ENCODE measurements at regions not wholly inside any gene's neighbourhood (a gene's known extent, or its start where the extent isn't known, plus 50 kb on each side); places are given as distances from the start of the nearest gene placed in this dataset.

DNA sequence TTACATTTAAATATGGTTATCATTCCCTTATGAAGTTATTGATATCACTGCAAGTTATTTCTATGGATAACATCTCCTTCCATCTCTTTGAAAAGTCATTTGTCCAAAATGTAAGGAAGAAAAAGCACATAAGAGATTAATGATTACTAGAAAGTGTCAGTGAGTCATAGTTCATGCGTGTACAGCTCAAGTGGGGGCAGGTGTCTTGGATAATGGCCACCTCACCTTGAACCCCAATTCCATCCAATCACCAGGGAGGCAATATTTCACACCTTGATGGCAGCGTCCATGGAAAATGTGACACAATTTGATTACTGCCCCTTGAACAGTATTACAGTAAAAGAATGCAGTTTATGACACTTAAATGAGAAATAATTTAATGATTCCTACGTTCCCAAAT lies 358.3 kb upstream of the SOX9 start:
- Histone ChIP-seq H4K91ac (ENCODE audit: insufficient read depth, low read depth, low read length) (no peak overlapping the region), H3K4me2 (ENCODE audit: low read depth, low read length) (no peak overlapping the region), H2AFZ (replicated peaks; ENCODE audit: low read length, poor library complexity) (no peak overlapping the region), H2BK5ac (ENCODE audit: low read depth, low read length, poor library complexity, severe bottlenecking) (no peak overlapping the region), H3K9me1 (ENCODE audit: insufficient read depth, low read length) (0 out of 2 replicates have a peak, but pooled peaks cover 3% of the 10 kb centered on the region), H3K4ac (ENCODE audit: low read depth, low read length) (no peak overlapping the region), H3K14ac (replicated peaks; ENCODE audit: low read depth, low read length) (no peak overlapping the region), H3K23ac (ENCODE audit: low read depth, low read length) (no peak overlapping the region), H2BK120ac (ENCODE audit: low read depth, low read length) (no peak overlapping the region), H4K8ac (ENCODE audit: low read depth in 2 of 2, low read length in 2 of 2) (no peak overlapping the region), H4K20me1 (ENCODE audit: insufficient read depth, low read length) (no peaks in the 10 kb centered on the region), H2BK15ac (ENCODE audit: low read depth, low read length) (no peak overlapping the region), H3K27me3 (ENCODE audit: control insufficient read depth, insufficient read depth, low read length) (no peaks in the 10 kb centered on the region), H2AK9ac (replicated peaks; ENCODE audit: low read depth, low read length, poor library complexity) (no peak overlapping the region), H2BK20ac (ENCODE audit: low read depth, low read length) (no peak overlapping the region), H2AK5ac (ENCODE audit: low read depth, low read length) (no peak overlapping the region), H4K5ac (ENCODE audit: low read depth, low read length) (no peak overlapping the region), H3K27ac (ENCODE audit: insufficient read depth, low read length) (no peak overlapping the region), H3K4me3 (ENCODE audit: insufficient read depth, low read depth, low read length) (no peak overlapping the region), H3K36me3 (ENCODE audit: control insufficient read depth, insufficient read depth, low read length) (no peaks in the 10 kb centered on the region), H3K56ac (ENCODE audit: extremely low read depth, insufficient read depth, low read length) (no peak overlapping the region), H3K9ac (ENCODE audit: low read depth, low read length) (no peak overlapping the region), H3K79me1 (ENCODE audit: low read depth in 1 of 2, low read length in 2 of 2) (no peaks in the 10 kb centered on the region), H3K9me3 (ENCODE audit: control insufficient read depth, insufficient read depth, low read length) (no peaks in the 10 kb centered on the region), H3K18ac (ENCODE audit: low read depth, low read length) (no peak overlapping the region), H3K4me1 (ENCODE audit: control insufficient read depth, insufficient read depth, low read length) (no peaks in the 10 kb centered on the region)
- CTCF ChIA-PET, result interaction anchor here (0.6 kb wide), 1 partner anchor 369 kb away, joined by 3 read pairs; no protein-coding TSS in a partner anchor
- no peak for ATAC-seq (ENCODE audit: low read depth)
- in situ Hi-C loops (cut with MboI; ENCODE audit: low sequenced_read_pairs), result no loop called here
- dilution Hi-C loops (cut with HindIII; ENCODE audit: low sequenced_read_pairs, unreplicated experiment), result no loop called here
- intact Hi-C loops (cut with micrococcal nuclease), result no loop called here
- WGBS, 2 experiments (ENCODE audit: extremely low coverage in 2 of 2, insufficient read length in 1 of 2), result no CpG with 5 or more reads among the region's 3 CpGs
- no peak for DNase-seq
- BruUV-seq (replicated peaks), result no TSS peak
- POLR2A ChIA-PET (ENCODE audit: unreplicated experiment), result no interaction called here
- TF ChIP-seq CTCF (conservative IDR thresholded peaks at IDR 0.05; ENCODE audit: low read depth, low read length), result no peak
- no peak for TF ChIP-seq FOS (IDR thresholded peaks at IDR 0.05; ENCODE audit: low read depth, low read length)
- no peak for TF ChIP-seq SMC3 (IDR thresholded peaks at IDR 0.05; ENCODE audit: low read depth, low read length)
- TF ChIP-seq MAFK (IDR thresholded peaks at IDR 0.05; ENCODE audit: low read depth, low read length), result no peak
- TF ChIP-seq MXI1 (IDR thresholded peaks at IDR 0.05; ENCODE audit: borderline replicate concordance, low read depth, low read length), result no peak
- no peak for TF ChIP-seq BHLHE40 (IDR thresholded peaks at IDR 0.05; ENCODE audit: low read depth, low read length)
- no peak for TF ChIP-seq RFX5 (IDR thresholded peaks at IDR 0.05; ENCODE audit: low read depth, low read length)
- TF ChIP-seq, protein P1, sequence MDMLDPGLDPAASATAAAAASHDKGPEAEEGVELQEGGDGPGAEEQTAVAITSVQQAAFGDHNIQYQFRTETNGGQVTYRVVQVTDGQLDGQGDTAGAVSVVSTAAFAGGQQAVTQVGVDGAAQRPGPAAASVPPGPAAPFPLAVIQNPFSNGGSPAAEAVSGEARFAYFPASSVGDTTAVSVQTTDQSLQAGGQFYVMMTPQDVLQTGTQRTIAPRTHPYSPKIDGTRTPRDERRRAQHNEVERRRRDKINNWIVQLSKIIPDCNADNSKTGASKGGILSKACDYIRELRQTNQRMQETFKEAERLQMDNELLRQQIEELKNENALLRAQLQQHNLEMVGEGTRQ (IDR thresholded peaks at IDR 0.05; ENCODE audit: low read depth, low read length), result no peak
- TF ChIP-seq NFE2L2 (IDR thresholded peaks at IDR 0.05; ENCODE audit: low read depth, low read length), result no peak
- TF ChIP-seq RAD21 (IDR thresholded peaks at IDR 0.05; ENCODE audit: low read length), result no peak
- no peak for TF ChIP-seq MAZ (IDR thresholded peaks at IDR 0.05; ENCODE audit: borderline replicate concordance, low read depth, low read length)
- no peak for TF ChIP-seq CEBPB (IDR thresholded peaks at IDR 0.05; ENCODE audit: low read depth, low read length)
- no peak for TF ChIP-seq POLR2A (IDR thresholded peaks at IDR 0.05; ENCODE audit: low read depth, low read length)
- TF ChIP-seq CHD1 (IDR thresholded peaks at IDR 0.05; ENCODE audit: low read depth, low read length), result no peak
- TF ChIP-seq, protein P2, sequence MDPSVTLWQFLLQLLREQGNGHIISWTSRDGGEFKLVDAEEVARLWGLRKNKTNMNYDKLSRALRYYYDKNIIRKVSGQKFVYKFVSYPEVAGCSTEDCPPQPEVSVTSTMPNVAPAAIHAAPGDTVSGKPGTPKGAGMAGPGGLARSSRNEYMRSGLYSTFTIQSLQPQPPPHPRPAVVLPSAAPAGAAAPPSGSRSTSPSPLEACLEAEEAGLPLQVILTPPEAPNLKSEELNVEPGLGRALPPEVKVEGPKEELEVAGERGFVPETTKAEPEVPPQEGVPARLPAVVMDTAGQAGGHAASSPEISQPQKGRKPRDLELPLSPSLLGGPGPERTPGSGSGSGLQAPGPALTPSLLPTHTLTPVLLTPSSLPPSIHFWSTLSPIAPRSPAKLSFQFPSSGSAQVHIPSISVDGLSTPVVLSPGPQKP (IDR thresholded peaks at IDR 0.05; ENCODE audit: borderline replicate concordance, low read depth, low read length), result no peak

Measured in IMR-90 (cell line).